ENCODE measurements at regions not wholly inside any gene's neighbourhood (a gene's known extent, or its start where the extent isn't known, plus 50 kb on each side); places are given as distances from the start of the nearest gene placed in this dataset.
"Not testable (repeated sequence)": the region's sequence is repeated elsewhere in the genome, so short reads cannot be mapped to it uniquely, and the experiment has no call there.

DNA sequence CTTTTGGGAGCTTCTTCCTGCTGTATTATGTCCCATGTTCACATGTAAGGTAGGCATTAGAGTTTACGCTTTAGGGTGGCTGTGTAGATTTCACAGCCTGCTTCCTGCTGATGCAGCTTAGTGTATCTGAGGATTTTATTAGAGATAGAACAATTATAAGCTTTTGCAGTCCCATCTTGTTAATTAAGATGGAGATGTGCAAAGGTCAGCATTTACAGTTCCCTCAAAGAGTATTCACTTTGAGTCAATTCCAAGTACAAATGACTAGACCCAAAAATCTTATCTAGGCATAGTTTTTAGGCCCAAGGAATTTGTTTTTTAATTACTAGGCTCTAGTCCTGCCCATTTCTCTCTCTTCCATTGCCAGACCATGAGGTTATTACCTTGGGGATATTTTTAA, 239.9 kb upstream of the PHF14 start:
- no peak for DNase-seq
- ChIA-PET CTCF (no interaction called here), POLR2A (no interaction called here)
- Mint-ChIP-seq H3K27me3 (no peaks in the 10 kb centered on the region), H3K9me3 (no peaks in the 10 kb centered on the region), H3K4me1 (no peaks in the 10 kb centered on the region), H3K4me3 (no peak overlapping the region), H3K36me3 (ENCODE audit: low read depth) (no peaks in the 10 kb centered on the region), H3K27ac (no peak overlapping the region)

DNA sequence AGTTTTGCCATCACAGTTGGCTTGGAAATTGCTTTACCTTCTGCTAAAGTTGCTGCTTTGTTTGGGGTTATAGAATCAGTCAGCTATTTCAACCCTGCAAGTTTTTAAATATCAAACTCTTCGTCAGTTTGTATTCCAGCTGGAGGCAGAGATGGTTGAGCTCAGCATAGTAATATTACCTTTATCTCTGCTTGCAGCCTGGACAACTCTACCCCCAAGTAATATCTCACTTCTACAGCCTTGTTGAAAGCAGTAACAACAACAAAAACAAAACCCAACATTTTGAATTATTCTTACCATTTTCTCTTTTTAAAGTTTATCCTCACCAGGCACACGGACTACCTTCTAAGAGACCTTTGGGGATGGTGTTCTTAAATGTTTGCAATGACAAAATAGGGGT, 239.1 kb upstream of the PHF14 start:
- ChIA-PET CTCF (no interaction called here), POLR2A (no interaction called here)
- no peak for DNase-seq
- Mint-ChIP-seq H3K4me1 (no peaks in the 10 kb centered on the region), H3K27me3 (no peaks in the 10 kb centered on the region), H3K9me3 (no peaks in the 10 kb centered on the region), H3K36me3 (ENCODE audit: low read depth) (no peaks in the 10 kb centered on the region), H3K4me3 (no peak overlapping the region), H3K27ac (no peak overlapping the region)

DNA sequence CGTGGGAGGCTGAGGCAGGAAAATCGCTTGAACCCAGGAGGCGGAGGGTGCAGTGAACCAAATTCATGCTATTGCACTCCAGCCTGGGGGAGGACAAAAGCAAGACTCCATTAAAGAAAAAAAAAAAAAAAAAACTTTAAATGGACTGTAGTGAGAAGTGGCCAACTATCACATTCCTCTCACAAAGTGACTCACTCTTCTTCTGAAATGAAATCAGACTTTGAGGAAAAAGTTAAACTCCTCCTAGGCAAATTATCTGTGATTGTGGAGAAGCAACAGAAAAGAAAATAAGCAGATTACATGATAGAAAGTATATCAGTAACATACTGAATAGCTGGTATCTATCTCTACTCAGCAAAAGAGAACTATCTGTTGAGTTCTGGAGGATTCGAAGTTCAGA, 234.3 kb upstream of the PHF14 start:
- POLR2A ChIA-PET: no interaction called here
- DNase-seq: no peak
- Mint-ChIP-seq H3K36me3 (ENCODE audit: low read depth) (no peaks in the 10 kb centered on the region), H3K27me3 (no peaks in the 10 kb centered on the region), H3K27ac (no peak overlapping the region), H3K9me3 (peaks cover 2% of the 10 kb centered on the region), H3K4me1 (no peaks in the 10 kb centered on the region), H3K4me3 (no peak overlapping the region)
- CTCF ChIA-PET: interaction anchor here (0.6 kb wide), 1 partner anchor 428 kb away, joined by 4 read pairs; no protein-coding TSS in a partner anchor

DNA sequence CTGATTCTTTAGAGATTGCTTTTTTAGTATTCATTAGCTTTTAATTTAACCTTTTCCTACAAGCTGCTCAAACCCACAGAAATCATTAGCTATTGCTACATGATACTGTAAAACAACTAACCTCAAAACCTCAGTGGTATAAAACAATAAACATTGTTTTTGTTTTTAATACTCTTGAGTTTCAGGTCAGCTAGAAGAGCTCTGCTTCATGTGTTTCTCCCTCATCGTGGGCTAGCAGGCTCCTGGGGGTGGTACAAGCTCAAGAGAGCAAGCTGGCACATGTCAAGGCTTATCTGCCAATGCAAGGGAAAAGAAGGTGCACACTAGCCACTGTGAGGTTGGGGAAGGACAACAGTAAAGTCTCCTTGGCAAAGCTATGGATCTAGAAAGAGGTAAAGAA, 232.9 kb upstream of the PHF14 start:
- H3K27ac Mint-ChIP-seq: no peak overlapping the region
- H3K4me1 Mint-ChIP-seq: no peaks in the 10 kb centered on the region
- no peaks in the 10 kb centered on the region for H3K27me3 Mint-ChIP-seq
- no peak for DNase-seq
- ChIA-PET POLR2A (no interaction called here), CTCF (interaction anchor here (0.7 kb wide), 1 partner anchor 58 kb away, joined by 3 read pairs; no protein-coding TSS in a partner anchor)
- H3K4me3 Mint-ChIP-seq: no peak overlapping the region
- H3K9me3 Mint-ChIP-seq: peaks cover 7% of the 10 kb centered on the region
- H3K36me3 Mint-ChIP-seq (ENCODE audit: low read depth): no peaks in the 10 kb centered on the region

DNA sequence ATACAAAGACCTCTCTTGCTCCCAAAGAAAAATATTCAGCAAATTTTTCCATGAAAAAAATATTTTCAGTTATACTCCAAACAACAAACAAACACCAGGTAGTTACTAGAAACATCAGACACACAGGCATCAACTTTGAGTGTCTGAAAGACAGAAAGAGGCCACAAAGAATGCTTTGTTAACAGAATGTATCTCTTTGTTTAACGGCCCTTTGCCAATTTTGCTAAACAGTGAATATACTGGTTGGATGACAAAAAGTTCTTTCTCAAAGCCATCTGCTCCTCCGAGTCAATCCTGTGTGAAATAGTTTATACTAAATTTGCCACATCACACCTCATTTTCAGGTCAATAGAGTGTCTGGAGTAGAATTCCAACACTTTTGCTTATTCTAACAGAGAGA, 216.7 kb upstream of the PHF14 start:
- H3K27me3 Mint-ChIP-seq: no peaks in the 10 kb centered on the region
- H3K27ac Mint-ChIP-seq: no peak overlapping the region
- no peaks in the 10 kb centered on the region for H3K4me1 Mint-ChIP-seq
- ChIA-PET POLR2A (no interaction called here), CTCF (no interaction called here)
- H3K36me3 Mint-ChIP-seq (ENCODE audit: low read depth): no peaks in the 10 kb centered on the region
- peaks cover 17% of the 10 kb centered on the region for H3K9me3 Mint-ChIP-seq
- no peak overlapping the region for H3K4me3 Mint-ChIP-seq
- no peak for DNase-seq

DNA sequence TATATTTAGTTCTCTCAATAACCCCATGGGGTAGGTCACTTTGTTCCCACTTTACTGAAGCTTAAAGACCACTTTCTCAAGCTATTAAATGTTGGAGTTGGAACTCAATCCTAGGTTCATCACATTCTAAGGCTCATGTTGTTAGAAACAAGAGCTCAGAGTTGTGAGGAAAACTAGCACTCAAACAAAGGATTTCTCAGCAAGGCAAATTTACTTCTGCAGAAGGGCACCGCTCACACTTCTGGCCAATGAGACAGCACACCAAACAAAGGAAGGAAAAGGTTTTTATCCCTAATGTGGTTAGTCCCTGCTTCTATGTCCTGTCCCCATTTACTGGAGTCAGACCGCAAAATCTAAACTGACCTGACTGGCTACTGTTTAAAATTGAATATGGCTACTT, 214.6 kb upstream of the PHF14 start:
- H3K36me3 Mint-ChIP-seq (ENCODE audit: low read depth): no peaks in the 10 kb centered on the region
- CTCF ChIA-PET: no interaction called here
- H3K4me1 Mint-ChIP-seq: no peaks in the 10 kb centered on the region

DNA sequence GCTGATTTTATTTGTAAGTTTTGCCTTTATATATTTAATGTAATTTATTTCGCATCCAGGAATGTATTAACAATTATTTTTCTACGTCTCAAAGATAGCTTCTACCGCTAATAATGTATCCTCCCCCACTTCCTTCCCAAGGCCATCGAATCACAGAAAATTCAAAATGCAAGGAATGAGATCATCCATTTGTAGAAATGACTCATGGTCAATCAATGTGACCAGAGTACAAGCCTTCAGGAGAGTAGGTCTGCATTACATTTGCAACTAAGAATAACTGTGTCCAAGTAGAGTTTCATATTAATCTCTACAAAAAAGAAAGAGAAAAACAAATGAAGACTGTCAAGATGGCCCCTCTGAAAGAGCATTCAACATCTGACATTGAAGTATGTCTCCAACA, 205.9 kb upstream of the PHF14 start:
- Mint-ChIP-seq H3K9me3 (no peaks in the 10 kb centered on the region), H3K27me3 (no peaks in the 10 kb centered on the region), H3K4me1 (no peaks in the 10 kb centered on the region), H3K36me3 (ENCODE audit: low read depth) (no peaks in the 10 kb centered on the region), H3K27ac (no peak overlapping the region), H3K4me3 (no peak overlapping the region)
- DNase-seq: no peak
- ChIA-PET CTCF (no interaction called here), POLR2A (no interaction called here)

More for the DNA sequence above, 214.6 kb upstream of the PHF14 start:
- Mint-ChIP-seq H3K9me3 (peaks cover 15% of the 10 kb centered on the region), H3K27ac (no peak overlapping the region), H3K27me3 (no peaks in the 10 kb centered on the region), H3K4me3 (no peak overlapping the region)
- POLR2A ChIA-PET: no interaction called here
- no peak for DNase-seq

DNA sequence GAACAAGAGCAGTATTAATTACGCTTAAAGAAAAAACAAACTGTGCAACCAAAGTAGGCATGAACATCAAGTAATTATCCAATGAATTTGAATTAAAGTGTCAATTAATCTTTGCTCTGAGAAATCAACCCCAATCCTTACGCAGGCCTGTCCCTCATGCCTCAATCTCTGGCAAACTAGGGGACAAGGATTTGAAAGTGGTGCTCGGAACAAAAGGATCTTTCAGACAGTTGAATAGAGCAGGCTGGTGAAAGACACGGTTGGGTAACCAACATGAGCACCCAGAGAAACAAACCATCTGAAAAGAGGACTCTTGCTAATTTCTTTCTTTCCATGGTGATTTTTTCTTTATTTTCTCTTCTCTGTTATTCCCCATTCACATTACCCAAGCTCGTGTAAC, 203.5 kb upstream of the PHF14 start:
- ChIA-PET POLR2A (no interaction called here), CTCF (no interaction called here)
- Mint-ChIP-seq H3K9me3 (no peaks in the 10 kb centered on the region), H3K27me3 (no peaks in the 10 kb centered on the region), H3K4me1 (no peaks in the 10 kb centered on the region), H3K36me3 (ENCODE audit: low read depth) (no peaks in the 10 kb centered on the region), H3K4me3 (no peak overlapping the region), H3K27ac (no peak overlapping the region)
- DNase-seq: no peak

DNA sequence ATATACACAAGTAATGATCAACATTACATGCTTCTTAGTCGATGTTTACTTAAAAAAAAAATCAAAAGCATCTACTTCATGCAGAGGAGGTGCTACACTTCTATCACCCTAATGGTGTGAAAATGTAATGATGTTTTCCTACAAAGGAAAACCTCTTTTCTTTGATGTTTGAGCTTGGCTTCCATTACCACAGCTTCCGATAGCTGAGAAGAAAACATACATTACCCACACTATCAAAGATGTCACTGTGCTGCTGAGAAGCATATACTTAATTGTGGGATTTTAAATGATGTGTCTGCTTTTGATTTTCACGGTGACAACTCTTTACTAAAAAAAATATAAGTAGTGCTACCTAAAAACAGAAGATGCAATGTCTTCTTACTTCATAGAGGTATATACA, 200.2 kb upstream of the PHF14 start:
- CTCF ChIA-PET: no interaction called here
- POLR2A ChIA-PET: no interaction called here
- Mint-ChIP-seq H3K36me3 (ENCODE audit: low read depth) (no peaks in the 10 kb centered on the region), H3K27ac (no peak overlapping the region), H3K4me3 (no peak overlapping the region), H3K4me1 (no peaks in the 10 kb centered on the region), H3K9me3 (no peaks in the 10 kb centered on the region), H3K27me3 (no peaks in the 10 kb centered on the region)
- DNase-seq: no peak

DNA sequence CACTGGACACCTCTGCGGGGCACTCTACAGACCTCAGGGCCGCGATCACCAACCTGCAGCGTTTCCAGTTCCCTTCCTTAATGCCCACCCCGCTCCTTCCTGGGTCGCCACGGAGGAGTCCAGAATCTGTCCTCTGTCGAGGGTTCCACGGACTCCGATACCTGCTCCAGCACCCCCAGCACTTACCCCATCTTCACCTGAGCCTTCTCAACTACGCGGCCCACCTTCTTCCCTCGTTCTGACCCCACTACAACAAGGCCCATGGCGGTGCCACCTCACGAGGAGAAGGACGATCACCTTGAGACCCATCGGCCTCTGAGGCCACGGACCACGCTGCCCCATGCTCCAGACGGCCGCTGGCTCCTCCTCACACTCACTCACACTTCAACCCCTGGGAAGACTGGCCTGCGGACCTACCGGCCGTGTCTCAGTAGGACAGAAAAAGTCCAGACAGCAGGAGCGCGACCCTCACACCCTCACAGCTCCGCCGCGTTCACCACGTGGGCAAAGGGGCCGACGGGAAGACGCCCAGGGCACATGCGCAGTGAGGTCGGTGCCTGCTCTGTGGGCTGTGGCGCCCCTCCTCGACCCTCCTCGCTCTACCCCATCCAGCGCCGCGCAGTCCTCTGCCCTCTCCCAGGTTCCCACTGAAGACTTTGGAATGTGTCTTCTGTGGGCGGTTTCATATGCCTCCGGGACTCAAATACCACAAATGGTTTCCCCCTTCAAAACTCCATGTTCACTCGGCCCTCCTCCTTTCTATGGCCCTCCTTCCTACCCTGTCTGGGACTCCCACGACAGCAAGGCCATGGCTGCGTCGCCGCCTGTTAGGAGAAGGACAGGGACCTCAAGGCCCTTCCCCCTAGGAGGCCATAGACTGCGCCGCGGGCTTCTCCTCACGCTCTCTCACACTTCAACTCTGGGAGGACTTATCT, 193.9 kb upstream of the PHF14 start:
- Mint-ChIP-seq H3K4me1 (no peaks in the 10 kb centered on the region), H3K9me3 (no peaks in the 10 kb centered on the region), H3K36me3 (ENCODE audit: low read depth) (no peaks in the 10 kb centered on the region), H3K27ac (no peak overlapping the region), H3K27me3 (no peaks in the 10 kb centered on the region), H3K4me3 (no peak overlapping the region)
- DNase-seq: no peak
- CTCF ChIA-PET: no interaction called here
- POLR2A ChIA-PET: no interaction called here

DNA sequence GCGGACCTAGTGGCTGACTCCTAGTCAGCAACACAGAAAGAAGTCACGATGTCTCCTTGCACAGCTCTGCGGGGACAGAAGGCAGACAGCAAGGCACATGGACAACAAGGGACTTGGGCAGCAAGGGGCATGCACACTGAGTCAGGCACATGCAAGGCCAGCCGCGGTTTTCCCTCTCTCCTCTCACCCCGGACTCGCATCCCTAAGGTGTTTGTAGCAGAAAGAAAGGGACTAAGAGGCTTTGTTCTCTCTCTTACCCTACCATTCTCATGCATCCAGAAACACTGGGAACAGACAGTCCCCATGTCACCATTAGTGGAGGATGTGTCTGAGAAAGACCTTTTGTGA, 193.3 kb upstream of the PHF14 start:
- CTCF ChIA-PET: no interaction called here
- H3K4me1 Mint-ChIP-seq: no peaks in the 10 kb centered on the region
- POLR2A ChIA-PET: no interaction called here
- H3K9me3 Mint-ChIP-seq: no peaks in the 10 kb centered on the region
- no peaks in the 10 kb centered on the region for H3K36me3 Mint-ChIP-seq (ENCODE audit: low read depth)
- DNase-seq: no peak
- H3K27me3 Mint-ChIP-seq: no peaks in the 10 kb centered on the region
- no peak overlapping the region for H3K27ac Mint-ChIP-seq
- H3K4me3 Mint-ChIP-seq: no peak overlapping the region

DNA sequence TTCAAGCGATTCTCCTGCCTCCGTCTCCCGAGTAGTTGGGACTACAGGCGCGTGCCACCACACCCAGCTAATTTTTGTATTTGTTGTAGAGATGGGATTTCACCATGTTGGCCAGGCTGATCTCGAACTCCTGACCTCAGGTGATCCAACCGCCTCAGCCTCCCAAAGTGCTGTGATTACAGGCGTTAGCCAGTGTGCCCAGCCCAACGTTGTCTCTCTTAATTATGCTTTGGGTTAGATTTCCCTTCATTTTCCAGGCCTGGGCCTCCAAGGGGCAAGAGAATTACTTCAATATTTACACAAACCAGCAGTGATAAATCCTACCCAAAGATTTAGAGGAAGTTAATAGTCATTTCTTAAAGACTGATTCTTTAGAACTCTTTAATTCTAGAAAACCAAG, 186.7 kb upstream of the PHF14 start:
- CTCF ChIA-PET: interaction anchor here (0.6 kb wide), 1 partner anchor 20 kb away, joined by 3 read pairs; no protein-coding TSS in a partner anchor
- H3K9me3 Mint-ChIP-seq; H3K27me3 Mint-ChIP-seq; DNase-seq; H3K4me3 Mint-ChIP-seq; H3K36me3 Mint-ChIP-seq (ENCODE audit: low read depth); POLR2A ChIA-PET; H3K4me1 Mint-ChIP-seq; H3K27ac Mint-ChIP-seq: not testable (repeated sequence)

DNA sequence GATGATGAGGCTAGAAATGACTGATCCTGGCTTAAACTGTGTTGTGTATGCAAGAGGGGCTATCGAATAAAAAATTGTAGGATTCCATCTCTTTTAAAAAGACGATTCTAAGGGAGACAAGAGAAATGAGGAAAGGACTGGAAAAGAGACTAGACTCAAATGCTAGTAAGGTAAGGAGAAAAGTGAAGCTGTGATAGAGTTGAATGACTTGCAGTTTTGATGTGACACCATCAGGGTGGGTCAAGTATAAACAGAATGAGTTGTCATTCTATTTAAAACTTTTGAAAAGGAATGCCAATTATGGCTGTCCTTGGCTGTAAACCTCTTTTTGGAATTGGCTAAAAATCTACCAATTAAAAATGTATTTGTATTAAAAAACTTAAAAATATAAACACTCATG, 184.5 kb upstream of the PHF14 start:
- Mint-ChIP-seq H3K4me1 (no peaks in the 10 kb centered on the region), H3K27me3 (peaks cover 2% of the 10 kb centered on the region), H3K27ac (no peak overlapping the region), H3K4me3 (no peak overlapping the region), H3K36me3 (ENCODE audit: low read depth) (no peaks in the 10 kb centered on the region), H3K9me3 (no peaks in the 10 kb centered on the region)
- DNase-seq: no peak
- ChIA-PET CTCF (no interaction called here), POLR2A (no interaction called here)

DNA sequence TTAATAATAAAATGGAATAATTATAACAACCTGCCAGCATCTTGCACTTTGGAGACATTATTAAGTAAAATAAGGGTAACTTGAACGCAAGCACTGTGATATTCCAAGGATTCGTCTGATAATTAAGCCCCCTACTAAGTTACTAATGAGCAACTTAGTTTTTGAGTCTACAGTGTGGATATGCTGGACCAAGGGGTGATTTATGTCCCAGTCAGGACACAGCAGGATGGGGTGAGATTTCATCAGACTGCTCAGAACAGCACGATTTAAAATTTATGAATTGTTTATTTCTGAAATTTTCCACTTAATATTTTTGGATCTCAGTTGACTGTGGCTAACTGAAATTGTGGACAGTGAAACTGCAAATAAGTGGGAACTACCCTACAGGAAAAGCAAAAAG, 182.8 kb upstream of the PHF14 start:
- CTCF ChIA-PET: no interaction called here
- Mint-ChIP-seq H3K36me3 (ENCODE audit: low read depth) (no peaks in the 10 kb centered on the region), H3K27ac (no peak overlapping the region), H3K27me3 (peaks cover 2% of the 10 kb centered on the region), H3K4me3 (no peak overlapping the region), H3K4me1 (no peaks in the 10 kb centered on the region), H3K9me3 (no peaks in the 10 kb centered on the region)
- no peak for DNase-seq
- POLR2A ChIA-PET: no interaction called here
